Putamen (tissue), 1 donor: ENCODE measurements at regions not wholly inside any gene's neighbourhood (a gene's known extent, or its start where the extent isn't known, plus 50 kb on each side); places are given as distances from the start of the nearest gene placed in this dataset.
A peak's percentile ranks its signal among the peaks of the same experiment; 100 is the strongest.

Experiments
- DNase-seq: peaks from one replicate; pipeline ENCODE4 v3.0.0-alpha.2; 2016; ENCODE audit warnings: low spot score

GRCh38 chr3:117892431-117892841 lies 1142.2 kb downstream of the IGSF11 start:
- no peak for DNase-seq

- no peak for DNase-seq
Measured at GRCh38 chr3:117893001-117893400, 1141.6 kb downstream of the IGSF11 start.

- no peak for DNase-seq
Measured at GRCh38 chr3:117893638-117894037, 1141.0 kb downstream of the IGSF11 start.

GRCh38 chr3:117898722-117899522 lies 1135.7 kb downstream of the IGSF11 start:
- DNase-seq, result peak; percentile 23

- no peak for DNase-seq
Measured at GRCh38 chr3:117903226-117903625, 1131.4 kb downstream of the IGSF11 start.

- no peak for DNase-seq
Measured at GRCh38 chr3:117910820-117911521, 1123.7 kb downstream of the IGSF11 start.

- DNase-seq, result no peak
Measured at GRCh38 chr3:117912352-117912751, 1122.3 kb downstream of the IGSF11 start.

GRCh38 chr3:117914540-117915100 lies 1120.0 kb downstream of the IGSF11 start:
- no peak for DNase-seq

GRCh38 chr3:117916839-117917238 lies 1117.8 kb downstream of the IGSF11 start:
- DNase-seq, result no peak

- DNase-seq, result no peak
Measured at GRCh38 chr3:117919621-117920020, 1115.0 kb downstream of the IGSF11 start.

- DNase-seq, result peak; percentile 62
Measured at GRCh38 chr3:117920253-117920898, 1114.3 kb downstream of the IGSF11 start.

GRCh38 chr3:117921411-117921810 lies 1113.2 kb downstream of the IGSF11 start:
- DNase-seq, result no peak

- no peak for DNase-seq
Measured at GRCh38 chr3:117922039-117922438, 1112.6 kb downstream of the IGSF11 start.

- DNase-seq, result no peak
Measured at GRCh38 chr3:117926819-117927218, 1107.8 kb downstream of the IGSF11 start.

GRCh38 chr3:117927825-117928224 lies 1106.8 kb downstream of the IGSF11 start:
- DNase-seq, result no peak

- DNase-seq, result no peak
Measured at GRCh38 chr3:117928836-117929235, 1105.8 kb downstream of the IGSF11 start.

GRCh38 chr3:117932441-117932840 lies 1102.2 kb downstream of the IGSF11 start:
- no peak for DNase-seq

- DNase-seq, result no peak
Measured at GRCh38 chr3:117936159-117936558, 1098.5 kb downstream of the IGSF11 start.

GRCh38 chr3:117938974-117939373 lies 1095.7 kb downstream of the IGSF11 start:
- no peak for DNase-seq

GRCh38 chr3:117939425-117940027 lies 1095.1 kb downstream of the IGSF11 start:
- DNase-seq, result peak; percentile 45

GRCh38 chr3:117941015-117941414 lies 1093.6 kb downstream of the IGSF11 start:
- no peak for DNase-seq

GRCh38 chr3:117941756-117942155 lies 1092.9 kb downstream of the IGSF11 start:
- no peak for DNase-seq
